ENCODE measurements at regions not wholly inside any gene's neighbourhood (a gene's known extent, or its start where the extent isn't known, plus 50 kb on each side); places are given as distances from the start of the nearest gene placed in this dataset.
"Not testable (repeated sequence)": the region's sequence is repeated elsewhere in the genome, so short reads cannot be mapped to it uniquely, and the experiment has no call there.

DNA sequence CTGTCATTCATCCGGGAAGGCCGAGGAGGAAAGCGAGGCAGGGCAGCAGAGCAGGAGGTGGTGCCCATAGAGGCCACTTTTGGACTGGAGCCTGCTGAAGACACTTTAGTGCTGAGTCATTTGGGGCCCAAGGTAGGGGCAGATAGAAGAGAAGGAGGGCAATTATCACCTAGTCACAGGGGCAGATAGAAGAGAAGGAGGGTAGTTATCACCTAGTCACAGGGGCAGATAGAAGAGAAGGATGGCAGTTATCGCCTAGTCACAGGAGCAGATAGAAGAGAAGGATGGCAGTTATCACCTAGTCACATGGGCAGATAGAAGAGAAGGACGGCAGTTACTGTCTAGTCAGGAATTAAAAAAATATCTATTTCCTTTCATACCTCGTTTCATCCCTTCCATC, 1372.6 kb downstream of the FOXD4L5 start:
- not testable (repeated sequence) for H3K9me3 ChIP-seq (ENCODE audit: control insufficient read depth in 3 of 3, low read length in 3 of 3); H3K27ac ChIP-seq (ENCODE audit: low read depth, low read length); H3K36me3 ChIP-seq (ENCODE audit: control insufficient read depth in 3 of 3, insufficient read depth in 3 of 3, low read length in 3 of 3); H3K9ac ChIP-seq (ENCODE audit: low read depth in 1 of 3, low read length in 3 of 3); H3K4me3 ChIP-seq (ENCODE audit: low read length in 3 of 3); H3K4me1 ChIP-seq (ENCODE audit: control insufficient read depth in 3 of 3, insufficient read depth in 3 of 3, low read length in 3 of 3); H3K27me3 ChIP-seq (ENCODE audit: control insufficient read depth in 3 of 3, insufficient read depth in 3 of 3, low read length in 3 of 3)

GRCh38 chr9:63909076-63909475, 1375.9 kb downstream of the FOXD4L5 start:
- H3K9me3 ChIP-seq (ENCODE audit: control insufficient read depth in 3 of 3, low read length in 3 of 3); H3K36me3 ChIP-seq (ENCODE audit: control insufficient read depth in 3 of 3, insufficient read depth in 3 of 3, low read length in 3 of 3); H3K9ac ChIP-seq (ENCODE audit: low read depth in 1 of 3, low read length in 3 of 3); H3K27ac ChIP-seq (ENCODE audit: low read depth, low read length); H3K4me1 ChIP-seq (ENCODE audit: control insufficient read depth in 3 of 3, insufficient read depth in 3 of 3, low read length in 3 of 3); H3K27me3 ChIP-seq (ENCODE audit: control insufficient read depth in 3 of 3, insufficient read depth in 3 of 3, low read length in 3 of 3); H3K4me3 ChIP-seq (ENCODE audit: low read length in 3 of 3): not testable (repeated sequence)

GRCh38 chr9:63899637-63900190, 1385.3 kb downstream of the FOXD4L5 start:
- H3K9ac ChIP-seq (ENCODE audit: low read depth in 1 of 3, low read length in 3 of 3); H3K4me1 ChIP-seq (ENCODE audit: control insufficient read depth in 3 of 3, insufficient read depth in 3 of 3, low read length in 3 of 3); H3K27me3 ChIP-seq (ENCODE audit: control insufficient read depth in 3 of 3, insufficient read depth in 3 of 3, low read length in 3 of 3); H3K36me3 ChIP-seq (ENCODE audit: control insufficient read depth in 3 of 3, insufficient read depth in 3 of 3, low read length in 3 of 3); H3K9me3 ChIP-seq (ENCODE audit: control insufficient read depth in 3 of 3, low read length in 3 of 3); H3K27ac ChIP-seq (ENCODE audit: low read depth, low read length); H3K4me3 ChIP-seq (ENCODE audit: low read length in 3 of 3): not testable (repeated sequence)

GRCh38 chr9:63881386-63881785, 1403.6 kb downstream of the FOXD4L5 start:
- H3K4me3 ChIP-seq (ENCODE audit: low read length in 3 of 3); H3K9ac ChIP-seq (ENCODE audit: low read depth in 1 of 3, low read length in 3 of 3); H3K9me3 ChIP-seq (ENCODE audit: control insufficient read depth in 3 of 3, low read length in 3 of 3); H3K27me3 ChIP-seq (ENCODE audit: control insufficient read depth in 3 of 3, insufficient read depth in 3 of 3, low read length in 3 of 3); H3K36me3 ChIP-seq (ENCODE audit: control insufficient read depth in 3 of 3, insufficient read depth in 3 of 3, low read length in 3 of 3); H3K27ac ChIP-seq (ENCODE audit: low read depth, low read length); H3K4me1 ChIP-seq (ENCODE audit: control insufficient read depth in 3 of 3, insufficient read depth in 3 of 3, low read length in 3 of 3): not testable (repeated sequence)

DNA sequence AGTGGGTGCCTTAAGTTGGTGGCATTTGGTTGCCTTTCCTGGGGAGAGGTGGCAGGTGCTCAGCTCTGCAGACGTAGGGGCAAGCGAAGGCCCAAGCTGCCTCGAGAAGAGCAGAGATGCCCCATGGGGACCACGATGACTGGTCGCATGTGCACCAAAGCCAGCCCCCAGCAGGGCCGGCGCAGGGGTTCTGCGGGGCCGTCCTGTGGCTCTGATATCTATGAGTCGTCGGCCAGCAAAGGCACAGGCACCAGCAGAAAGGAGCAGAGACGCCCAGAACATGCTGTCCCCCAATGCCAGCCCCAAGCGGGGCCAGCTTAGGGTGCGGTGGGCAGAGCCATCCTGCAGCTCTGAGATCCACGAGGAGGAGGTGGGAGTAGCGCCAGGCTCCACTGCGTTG, 1408.6 kb downstream of the FOXD4L5 start:
- H3K27ac ChIP-seq (ENCODE audit: low read depth, low read length); H3K9ac ChIP-seq (ENCODE audit: low read depth in 1 of 3, low read length in 3 of 3); H3K27me3 ChIP-seq (ENCODE audit: control insufficient read depth in 3 of 3, insufficient read depth in 3 of 3, low read length in 3 of 3); H3K4me3 ChIP-seq (ENCODE audit: low read length in 3 of 3); H3K4me1 ChIP-seq (ENCODE audit: control insufficient read depth in 3 of 3, insufficient read depth in 3 of 3, low read length in 3 of 3); H3K9me3 ChIP-seq (ENCODE audit: control insufficient read depth in 3 of 3, low read length in 3 of 3); H3K36me3 ChIP-seq (ENCODE audit: control insufficient read depth in 3 of 3, insufficient read depth in 3 of 3, low read length in 3 of 3): not testable (repeated sequence)

GRCh38 chr9:63859475-63860215, 1425.4 kb downstream of the FOXD4L5 start:
- H3K9me3 ChIP-seq (ENCODE audit: control insufficient read depth in 3 of 3, low read length in 3 of 3): peaks cover 0 to 2% (median 0%) of the 10 kb centered on the region in 3 donors
- H3K36me3 ChIP-seq (ENCODE audit: control insufficient read depth in 3 of 3, insufficient read depth in 3 of 3, low read length in 3 of 3): no peaks in the 10 kb centered on the region
- H3K27me3 ChIP-seq (ENCODE audit: control insufficient read depth in 3 of 3, insufficient read depth in 3 of 3, low read length in 3 of 3): no peaks in the 10 kb centered on the region
- peak overlapping the region in 2 of 3 donors; percentile 29 to 51 for H3K4me3 ChIP-seq (ENCODE audit: low read length in 3 of 3)
- H3K9ac ChIP-seq (ENCODE audit: low read depth in 1 of 3, low read length in 3 of 3): peak overlapping the region in 1 of 3 donors; percentile 40
- no peaks in the 10 kb centered on the region for H3K4me1 ChIP-seq (ENCODE audit: control insufficient read depth in 3 of 3, insufficient read depth in 3 of 3, low read length in 3 of 3)
- H3K27ac ChIP-seq (ENCODE audit: low read depth, low read length): no peak overlapping the region

GRCh38 chr9:63859090-63859474, 1425.9 kb downstream of the FOXD4L5 start:
- Histone ChIP-seq H3K4me3 (ENCODE audit: low read length in 3 of 3) (peak overlapping the region in 2 of 3 donors; percentile 22 to 51), H3K9ac (ENCODE audit: low read depth in 1 of 3, low read length in 3 of 3) (peak overlapping the region in 1 of 3 donors; percentile 40)
- not testable (repeated sequence) for H3K27ac ChIP-seq (ENCODE audit: low read depth, low read length); H3K9me3 ChIP-seq (ENCODE audit: control insufficient read depth in 3 of 3, low read length in 3 of 3); H3K4me1 ChIP-seq (ENCODE audit: control insufficient read depth in 3 of 3, insufficient read depth in 3 of 3, low read length in 3 of 3); H3K36me3 ChIP-seq (ENCODE audit: control insufficient read depth in 3 of 3, insufficient read depth in 3 of 3, low read length in 3 of 3); H3K27me3 ChIP-seq (ENCODE audit: control insufficient read depth in 3 of 3, insufficient read depth in 3 of 3, low read length in 3 of 3)

DNA sequence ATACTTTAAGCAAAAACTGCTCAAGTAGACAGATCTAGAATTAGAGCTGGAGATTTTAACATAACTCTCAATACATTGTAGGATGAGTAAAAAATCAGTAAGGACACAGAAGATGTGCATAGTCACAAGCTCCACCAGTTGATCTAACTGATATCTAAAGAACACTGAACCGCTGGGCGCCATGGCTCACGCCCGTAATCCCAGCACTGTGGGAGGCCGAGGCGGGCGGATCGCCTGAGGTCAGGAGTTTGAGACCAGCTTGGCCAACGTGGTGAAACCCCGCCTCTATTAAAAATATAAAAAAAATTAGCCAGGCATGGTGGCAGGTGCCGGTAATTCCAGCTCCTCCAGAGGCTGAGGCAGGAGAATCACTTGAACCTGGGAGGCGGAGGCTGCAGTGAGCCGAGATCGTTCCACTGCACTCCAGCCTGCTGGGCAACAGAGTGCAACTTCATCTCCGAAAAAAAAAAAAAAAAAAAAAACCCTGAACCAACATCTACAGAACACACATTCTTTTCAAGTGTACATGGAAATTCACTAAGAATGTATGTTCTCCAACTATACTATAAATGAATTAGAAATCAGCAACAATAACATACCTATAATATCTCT, 1431.8 kb downstream of the FOXD4L5 start:
- not testable (repeated sequence) for H3K36me3 ChIP-seq (ENCODE audit: control insufficient read depth in 3 of 3, insufficient read depth in 3 of 3, low read length in 3 of 3); H3K4me1 ChIP-seq (ENCODE audit: control insufficient read depth in 3 of 3, insufficient read depth in 3 of 3, low read length in 3 of 3); H3K4me3 ChIP-seq (ENCODE audit: low read length in 3 of 3); H3K27me3 ChIP-seq (ENCODE audit: control insufficient read depth in 3 of 3, insufficient read depth in 3 of 3, low read length in 3 of 3); H3K27ac ChIP-seq (ENCODE audit: low read depth, low read length); H3K9ac ChIP-seq (ENCODE audit: low read depth in 1 of 3, low read length in 3 of 3); H3K9me3 ChIP-seq (ENCODE audit: control insufficient read depth in 3 of 3, low read length in 3 of 3)

- H3K4me1 ChIP-seq (ENCODE audit: control insufficient read depth in 3 of 3, insufficient read depth in 3 of 3, low read length in 3 of 3); H3K9me3 ChIP-seq (ENCODE audit: control insufficient read depth in 3 of 3, low read length in 3 of 3); H3K36me3 ChIP-seq (ENCODE audit: control insufficient read depth in 3 of 3, insufficient read depth in 3 of 3, low read length in 3 of 3); H3K9ac ChIP-seq (ENCODE audit: low read depth in 1 of 3, low read length in 3 of 3); H3K4me3 ChIP-seq (ENCODE audit: low read length in 3 of 3); H3K27ac ChIP-seq (ENCODE audit: low read depth, low read length); H3K27me3 ChIP-seq (ENCODE audit: control insufficient read depth in 3 of 3, insufficient read depth in 3 of 3, low read length in 3 of 3): not testable (repeated sequence)
These were observed 1460.2 kb downstream of the FOXD4L5 start for GRCh38 chr9:63824804-63825203.

GRCh38 chr9:63823375-63824201, 1461.4 kb downstream of the FOXD4L5 start:
- H3K9ac ChIP-seq (ENCODE audit: low read depth in 1 of 3, low read length in 3 of 3); H3K9me3 ChIP-seq (ENCODE audit: control insufficient read depth in 3 of 3, low read length in 3 of 3); H3K36me3 ChIP-seq (ENCODE audit: control insufficient read depth in 3 of 3, insufficient read depth in 3 of 3, low read length in 3 of 3): not testable (repeated sequence)

More at GRCh38 chr9:63823375-63824201, 1461.4 kb downstream of the FOXD4L5 start:
- peak overlapping the region in 1 of 3 donors; percentile 32 for H3K4me3 ChIP-seq (ENCODE audit: low read length in 3 of 3)
- H3K4me1 ChIP-seq (ENCODE audit: control insufficient read depth in 3 of 3, insufficient read depth in 3 of 3, low read length in 3 of 3); H3K27ac ChIP-seq (ENCODE audit: low read depth, low read length); H3K27me3 ChIP-seq (ENCODE audit: control insufficient read depth in 3 of 3, insufficient read depth in 3 of 3, low read length in 3 of 3): not testable (repeated sequence)
